Panc1 (cell line): ENCODE measurements at regions not wholly inside any gene's neighbourhood (a gene's known extent, or its start where the extent isn't known, plus 50 kb on each side); places are given as distances from the start of the nearest gene placed in this dataset.

ENCODE experiments used
- CTCF ChIP-seq: fragments of 450-650 bp; IDR thresholded peaks from 2 replicates; pipeline ENCODE4 v1.5.1; 2017; ENCODE audit warnings: mild to moderate bottlenecking
- POLR2AphosphoS5 ChIP-seq: IDR thresholded peaks from 2 replicates; pipeline ENCODE4 v1.6.1; 2012; ENCODE audit warnings: mild to moderate bottlenecking, low read depth, low read length, moderate library complexity
- SIN3A ChIP-seq: IDR thresholded peaks from 2 replicates; pipeline ENCODE4 v1.6.1; 2012; ENCODE audit warnings: low read depth, mild to moderate bottlenecking, low read length, moderate library complexity, borderline replicate concordance; ENCODE audit not compliant: insufficient read depth
- TF ChIP-seq, protein P1 (sequence below), 2 experiments: IDR thresholded peaks; 2 replicates each; pipeline ENCODE4 v1.6.1; 2011 to 2012; ENCODE audit warnings: low read depth in 2 of 2, control low read depth in 1 of 2, low read length in 1 of 2, mild to moderate bottlenecking in 1 of 2, moderate library complexity in 1 of 2; ENCODE audit not compliant: insufficient read depth in 1 of 2

DNA sequence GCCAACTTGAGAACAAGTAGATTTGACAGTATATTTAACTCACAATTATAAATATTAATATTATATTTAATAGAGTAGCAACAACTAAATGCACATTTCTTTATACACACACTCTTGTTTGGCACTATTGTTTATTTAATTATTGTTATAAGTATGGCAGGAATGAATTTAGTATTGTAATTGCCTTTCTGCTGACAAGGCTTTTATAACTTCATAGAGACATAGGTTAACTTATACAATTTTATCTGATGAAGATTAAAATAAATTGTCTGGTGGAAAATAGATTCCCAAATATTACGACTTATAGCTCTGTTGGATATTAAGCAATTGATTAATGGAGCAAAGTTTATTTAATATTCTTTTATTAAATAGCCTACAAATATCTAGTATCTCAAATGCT, 347.9 kb upstream of the CDH19 start:
- TF ChIP-seq CTCF, result no peak
- no peak for TF ChIP-seq POLR2AphosphoS5
- TF ChIP-seq, protein P1, sequence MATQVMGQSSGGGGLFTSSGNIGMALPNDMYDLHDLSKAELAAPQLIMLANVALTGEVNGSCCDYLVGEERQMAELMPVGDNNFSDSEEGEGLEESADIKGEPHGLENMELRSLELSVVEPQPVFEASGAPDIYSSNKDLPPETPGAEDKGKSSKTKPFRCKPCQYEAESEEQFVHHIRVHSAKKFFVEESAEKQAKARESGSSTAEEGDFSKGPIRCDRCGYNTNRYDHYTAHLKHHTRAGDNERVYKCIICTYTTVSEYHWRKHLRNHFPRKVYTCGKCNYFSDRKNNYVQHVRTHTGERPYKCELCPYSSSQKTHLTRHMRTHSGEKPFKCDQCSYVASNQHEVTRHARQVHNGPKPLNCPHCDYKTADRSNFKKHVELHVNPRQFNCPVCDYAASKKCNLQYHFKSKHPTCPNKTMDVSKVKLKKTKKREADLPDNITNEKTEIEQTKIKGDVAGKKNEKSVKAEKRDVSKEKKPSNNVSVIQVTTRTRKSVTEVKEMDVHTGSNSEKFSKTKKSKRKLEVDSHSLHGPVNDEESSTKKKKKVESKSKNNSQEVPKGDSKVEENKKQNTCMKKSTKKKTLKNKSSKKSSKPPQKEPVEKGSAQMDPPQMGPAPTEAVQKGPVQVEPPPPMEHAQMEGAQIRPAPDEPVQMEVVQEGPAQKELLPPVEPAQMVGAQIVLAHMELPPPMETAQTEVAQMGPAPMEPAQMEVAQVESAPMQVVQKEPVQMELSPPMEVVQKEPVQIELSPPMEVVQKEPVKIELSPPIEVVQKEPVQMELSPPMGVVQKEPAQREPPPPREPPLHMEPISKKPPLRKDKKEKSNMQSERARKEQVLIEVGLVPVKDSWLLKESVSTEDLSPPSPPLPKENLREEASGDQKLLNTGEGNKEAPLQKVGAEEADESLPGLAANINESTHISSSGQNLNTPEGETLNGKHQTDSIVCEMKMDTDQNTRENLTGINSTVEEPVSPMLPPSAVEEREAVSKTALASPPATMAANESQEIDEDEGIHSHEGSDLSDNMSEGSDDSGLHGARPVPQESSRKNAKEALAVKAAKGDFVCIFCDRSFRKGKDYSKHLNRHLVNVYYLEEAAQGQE (IDR thresholded peaks at IDR 0.05; ENCODE audit: insufficient read depth in 1 of 2, low read depth in 2 of 2, low read length in 1 of 2), result no peak
- no peak for TF ChIP-seq SIN3A
